H9 (cell line): ENCODE measurements at regions not wholly inside any gene's neighbourhood (a gene's known extent, or its start where the extent isn't known, plus 50 kb on each side); places are given as distances from the start of the nearest gene placed in this dataset.
A peak's percentile ranks its signal among the peaks of the same experiment; 100 is the strongest.

Experiments used
- DNase-seq: peaks from one replicate; pipeline ENCODE4 v3.0.0-alpha.2; 2017
- H2AFZ ChIP-seq: one replicate; pipeline ENCODE4 v1.6.1; 2013; ENCODE audit warnings: mild to moderate bottlenecking, low read length, control low read depth, moderate library complexity
- H2AK5ac ChIP-seq: 2 replicates; pipeline ENCODE4 v1.6.1; 2013; ENCODE audit warnings: low read length, control low read depth, mixed read lengths; ENCODE audit not compliant: insufficient read length
- H2BK120ac ChIP-seq: one replicate; pipeline ENCODE4 v1.6.1; 2013; ENCODE audit warnings: low read depth, mild to moderate bottlenecking, low read length, control low read depth, inconsistent platforms; ENCODE audit not compliant: poor library complexity, severe bottlenecking
- H2BK12ac ChIP-seq: 2 replicates; pipeline ENCODE4 v1.6.1; 2013; ENCODE audit warnings: low read length, control low read depth, mixed read lengths, low read depth; ENCODE audit not compliant: insufficient read length
- H2BK15ac ChIP-seq: 2 replicates; pipeline ENCODE4 v1.6.1; 2013; ENCODE audit warnings: low read depth, low read length, control low read depth
- H2BK20ac ChIP-seq: one replicate; pipeline ENCODE4 v1.6.1; 2013; ENCODE audit warnings: low read depth, mild to moderate bottlenecking, low read length, control low read depth, inconsistent platforms; ENCODE audit not compliant: poor library complexity, severe bottlenecking
- H2BK5ac ChIP-seq: 2 replicates; pipeline ENCODE4 v1.6.1; 2013; ENCODE audit warnings: low read length, control low read depth, mixed read lengths; ENCODE audit not compliant: insufficient read length
- H3K14ac ChIP-seq: 2 replicates; pipeline ENCODE4 v1.6.1; 2013; ENCODE audit warnings: low read length, control low read depth; ENCODE audit not compliant: insufficient read depth
- H3K18ac ChIP-seq: 2 replicates; pipeline ENCODE4 v1.6.1; 2013; ENCODE audit warnings: low read depth, mild to moderate bottlenecking, mixed read lengths, low read length, control low read depth; ENCODE audit not compliant: insufficient read length
- H3K23ac ChIP-seq: 2 replicates; pipeline ENCODE4 v1.6.1; 2013; ENCODE audit warnings: low read length, control low read depth, mixed read lengths, low read depth; ENCODE audit not compliant: insufficient read length
- H3K23me2 ChIP-seq: 2 replicates; pipeline ENCODE4 v1.6.1; 2013; ENCODE audit warnings: low read depth, mild to moderate bottlenecking, mixed read lengths, low read length, control low read depth; ENCODE audit not compliant: insufficient read length, poor library complexity, severe bottlenecking
- H3K27ac ChIP-seq: 2 replicates; pipeline ENCODE4 v1.5.1; 2013; ENCODE audit warnings: low read length, control low read depth, mixed read lengths, low read depth; ENCODE audit not compliant: insufficient read length
- H3K27me3 ChIP-seq: 2 replicates; pipeline ENCODE4 v1.6.1; 2013; ENCODE audit warnings: low read length, control low read depth, inconsistent platforms; ENCODE audit not compliant: insufficient read depth
- H3K4ac ChIP-seq: 2 replicates; pipeline ENCODE4 v1.6.1; 2013; ENCODE audit warnings: low read depth, mild to moderate bottlenecking, control low read depth, inconsistent platforms, low read length, moderate library complexity
- H3K4me1 ChIP-seq: 2 replicates; pipeline ENCODE4 v1.6.1; 2013; ENCODE audit warnings: low read length, control low read depth, inconsistent platforms; ENCODE audit not compliant: insufficient read depth
- H3K4me2 ChIP-seq: 2 replicates; pipeline ENCODE4 v1.6.1; 2013; ENCODE audit warnings: low read length, control low read depth, mixed read lengths; ENCODE audit not compliant: insufficient read length, insufficient read depth
- H3K56ac ChIP-seq: 2 replicates; pipeline ENCODE4 v1.6.1; 2013; ENCODE audit warnings: low read depth, mild to moderate bottlenecking, mixed read lengths, low read length, control low read depth; ENCODE audit not compliant: insufficient read length
- H3K79me1 ChIP-seq: 2 replicates; pipeline ENCODE4 v1.6.1; 2013; ENCODE audit warnings: low read depth, mild to moderate bottlenecking, moderate library complexity, low read length, control low read depth, inconsistent platforms; ENCODE audit not compliant: insufficient read depth, poor library complexity, severe bottlenecking
- H3K79me2 ChIP-seq: 2 replicates; pipeline ENCODE4 v1.6.1; 2013; ENCODE audit warnings: low read length, control low read depth, inconsistent platforms; ENCODE audit not compliant: insufficient read depth
- H3K9ac ChIP-seq: 2 replicates; pipeline ENCODE4 v1.6.1; 2013; ENCODE audit warnings: low read length, control low read depth, mixed read lengths; ENCODE audit not compliant: insufficient read length; ENCODE audit errors: extremely low read depth
- H3K9me3 ChIP-seq: one replicate; pipeline ENCODE4 v1.6.1; 2013; ENCODE audit warnings: low read depth, low read length, inconsistent platforms; ENCODE audit not compliant: control insufficient read depth
- H3T11ph ChIP-seq: one replicate; pipeline ENCODE4 v1.6.1; 2013; ENCODE audit warnings: mild to moderate bottlenecking, low read length, control low read depth, inconsistent platforms
- H4K20me1 ChIP-seq: one replicate; pipeline ENCODE4 v1.6.1; 2013; ENCODE audit not compliant: control insufficient read depth, insufficient read length, insufficient read depth
- H4K5ac ChIP-seq: 2 replicates; pipeline ENCODE4 v1.6.1; 2013; ENCODE audit warnings: low read depth, mild to moderate bottlenecking, mixed read lengths, low read length, control low read depth; ENCODE audit not compliant: insufficient read length
- H4K8ac ChIP-seq: replicated peaks from 2 replicates; pipeline ENCODE4 v1.6.1; 2013; ENCODE audit warnings: low read length, control low read depth, mixed read lengths, low read depth; ENCODE audit not compliant: insufficient read length
- H4K91ac ChIP-seq: 2 replicates; pipeline ENCODE4 v1.6.1; 2013; ENCODE audit warnings: low read depth, mild to moderate bottlenecking, moderate library complexity, mixed read lengths, low read length, control low read depth; ENCODE audit not compliant: insufficient read length
- H3K27ac Mint-ChIP-seq, 3 experiments: 2 replicates in 2 of 3; 3 replicates in 1 of 3; pipeline ENCODE4 v1.8.0; 2020 to 2021; ENCODE audit warnings: mixed read lengths in 3 of 3, mild to moderate bottlenecking in 1 of 3, moderate library complexity in 1 of 3
- H3K27me3 Mint-ChIP-seq: 2 replicates; pipeline ENCODE4 v1.8.0; 2021; ENCODE audit warnings: low read depth, mild to moderate bottlenecking, moderate library complexity, mixed read lengths
- H3K36me3 Mint-ChIP-seq, 3 experiments: 2 replicates in 2 of 3; 3 replicates in 1 of 3; pipeline ENCODE4 v1.8.0; 2020 to 2021; ENCODE audit warnings: low read depth in 3 of 3, mixed read lengths in 3 of 3; ENCODE audit not compliant: insufficient read depth in 1 of 3
- H3K4me1 Mint-ChIP-seq, 2 experiments: 2 replicates each; pipeline ENCODE4 v1.8.0; 2020; ENCODE audit warnings: mixed read lengths in 2 of 2
- H3K4me3 Mint-ChIP-seq, 2 experiments: 2 replicates in 1 of 2; 3 replicates in 1 of 2; pipeline ENCODE4 v1.8.0; 2020 to 2021; ENCODE audit warnings: mild to moderate bottlenecking in 2 of 2, mixed read lengths in 2 of 2, moderate library complexity in 1 of 2
- H3K9me3 Mint-ChIP-seq, 2 experiments: 2 replicates in 1 of 2; 3 replicates in 1 of 2; pipeline ENCODE4 v1.8.0; 2020; ENCODE audit warnings: mild to moderate bottlenecking in 2 of 2, mixed read lengths in 2 of 2, moderate library complexity in 1 of 2
- CTCF ChIP-seq: fragments of 200-600 bp; sonication (generic); conservative IDR thresholded peaks from 3 replicates; pipeline ENCODE4 v1.8.0; 2021; ENCODE audit warnings: antibody characterized with exemption, mild to moderate bottlenecking
- WGBS: extraction: QIAGEN DNeasy Blood & Tissue Kit; methylation state at CpG from one replicate; pipeline ENCODE4 v1.1.7; 2013; ENCODE audit warnings: missing lambda C conversion rate, low lambda C conversion rate, mixed read lengths; ENCODE audit not compliant: insufficient read length; ENCODE audit errors: extremely low coverage; 5-methylcytosine and 5-hydroxymethylcytosine counted together

GRCh38 chr4:121253961-121254360 is 89.8 kb upstream of the TNIP3 start:
- Histone ChIP-seq H2BK15ac (no peak overlapping the region), H3K27me3 (no peaks in the 10 kb centered on the region), H3K18ac (no peak overlapping the region), H3K27ac (no peak overlapping the region), H2AFZ (no peak overlapping the region), H3K56ac (no peak overlapping the region), H3K4ac (no peak overlapping the region), H2BK12ac (no peak overlapping the region), H2AK5ac (no peak overlapping the region), H3K4me2 (no peak overlapping the region), H3K79me2 (no peaks in the 10 kb centered on the region), H3K23me2 (no peaks in the 10 kb centered on the region), H3K4me1 (no peaks in the 10 kb centered on the region), H2BK120ac (no peak overlapping the region), H2BK5ac (no peak overlapping the region), H3K9me3 (no peaks in the 10 kb centered on the region), H3K9ac (no peak overlapping the region), H3K23ac (no peak overlapping the region), H3K79me1 (no peaks in the 10 kb centered on the region), H4K8ac (peak overlapping the region; percentile 88), H4K91ac (no peak overlapping the region), H3T11ph (no peak overlapping the region), H3K14ac (no peak overlapping the region), H4K5ac (no peak overlapping the region), H2BK20ac (no peak overlapping the region), H4K20me1 (no peaks in the 10 kb centered on the region)
- Mint-ChIP-seq H3K27ac (peak overlapping the region in 1 of 3 experiments; percentile 33; a peak in 1 of 7 replicates), H3K9me3 (peaks cover 0 to 2% of the 10 kb centered on the region in 2 experiments; a peak in 1 of 5 replicates), H3K4me1 (peaks cover 6 to 9% of the 10 kb centered on the region in 2 experiments; a peak in 3 of 4 replicates), H3K4me3 (no peak overlapping the region), H3K27me3 (no peaks in the 10 kb centered on the region), H3K36me3 (peaks cover 0 to 1% (median 0%) of the 10 kb centered on the region in 3 experiments; a peak in 1 of 7 replicates)
- DNase-seq = no peak
- no CpG with 5 or more reads among the region's 2 CpGs for WGBS
- TF ChIP-seq CTCF = no peak
